Peyer's patch (tissue), 4 donors: ENCODE measurements at regions not wholly inside any gene's neighbourhood (a gene's known extent, or its start where the extent isn't known, plus 50 kb on each side); places are given as distances from the start of the nearest gene placed in this dataset.

Experiments used
- DNase-seq, 3 donors: peaks; one replicate each; pipeline ENCODE4 v3.0.0-alpha.2; 2017 to 2019
- H3K27ac ChIP-seq, 4 donors: fragments of 200-600 bp; sonication (generic); one replicate each; pipeline ENCODE4 v1.5.1; 2016 to 2019
- H3K27me3 ChIP-seq, 2 donors: fragments of 200-600 bp; sonication (generic); one replicate each; pipeline ENCODE4 v1.5.1; 2019
- H3K36me3 ChIP-seq, 3 donors: fragments of 200-600 bp; sonication (generic); one replicate each; pipeline ENCODE4 v1.5.1; 2016 to 2019
- H3K4me1 ChIP-seq, 4 donors: fragments of 200-600 bp; sonication (generic); one replicate each; pipeline ENCODE4 v1.5.1; 2016 to 2019
- H3K4me3 ChIP-seq, 4 donors: fragments of 200-600 bp; sonication (generic); 1 replicate in 3 of 4; 2 replicates in 1 of 4; pipeline ENCODE4 v1.5.1; 2016 to 2019; ENCODE audit warnings: mild to moderate bottlenecking in 1 of 4
- H3K9me3 ChIP-seq, 4 donors: fragments of 200-600 bp; sonication (generic); one replicate each; pipeline ENCODE4 v1.5.1; 2016 to 2019; ENCODE audit warnings: mild to moderate bottlenecking in 1 of 4
- POLR2A ChIP-seq, 2 donors: fragments of 450-650 bp; IDR thresholded peaks; one replicate each; pipeline ENCODE4 v1.5.1; 2017; ENCODE audit warnings: antibody characterized with exemption in 2 of 2, mild to moderate bottlenecking in 2 of 2, moderate library complexity in 2 of 2
- TF ChIP-seq, protein P1 (sequence below), 6 experiments: fragments of 450-650 bp in 4 of 6; fragments of 200-600 bp in 2 of 6; sonication (generic) in 1 of 6; IDR thresholded peaks; one replicate each; pipeline ENCODE4 v1.5.1; 2017 to 2019; ENCODE audit warnings: antibody characterized with exemption in 6 of 6, mild to moderate bottlenecking in 3 of 6, moderate library complexity in 1 of 6

DNA sequence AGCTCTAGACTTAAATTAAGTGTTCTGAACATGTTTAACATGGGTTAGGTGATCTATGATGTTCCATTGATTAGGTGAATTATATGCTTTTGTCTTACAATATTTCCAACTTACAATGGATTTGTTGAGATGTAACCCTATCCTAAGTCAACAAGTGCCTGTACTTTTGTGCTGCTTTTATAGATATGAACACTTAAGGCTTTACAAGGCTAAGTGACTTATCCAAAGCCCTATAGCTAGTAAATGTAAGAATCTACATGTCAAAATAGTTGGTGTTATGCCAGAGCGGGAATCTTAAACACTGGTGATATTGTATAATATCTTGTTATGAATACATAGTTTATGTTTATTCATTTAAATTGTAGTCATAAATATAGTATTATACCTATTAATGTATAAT, 1629.1 kb upstream of the IGFBP7 start:
- no peaks in the 10 kb centered on the region for H3K4me1 ChIP-seq
- no peaks in the 10 kb centered on the region for H3K9me3 ChIP-seq
- H3K36me3 ChIP-seq, result no peaks in the 10 kb centered on the region
- no peak for TF ChIP-seq POLR2A (IDR thresholded peaks at IDR 0.05)
- TF ChIP-seq, protein P1, sequence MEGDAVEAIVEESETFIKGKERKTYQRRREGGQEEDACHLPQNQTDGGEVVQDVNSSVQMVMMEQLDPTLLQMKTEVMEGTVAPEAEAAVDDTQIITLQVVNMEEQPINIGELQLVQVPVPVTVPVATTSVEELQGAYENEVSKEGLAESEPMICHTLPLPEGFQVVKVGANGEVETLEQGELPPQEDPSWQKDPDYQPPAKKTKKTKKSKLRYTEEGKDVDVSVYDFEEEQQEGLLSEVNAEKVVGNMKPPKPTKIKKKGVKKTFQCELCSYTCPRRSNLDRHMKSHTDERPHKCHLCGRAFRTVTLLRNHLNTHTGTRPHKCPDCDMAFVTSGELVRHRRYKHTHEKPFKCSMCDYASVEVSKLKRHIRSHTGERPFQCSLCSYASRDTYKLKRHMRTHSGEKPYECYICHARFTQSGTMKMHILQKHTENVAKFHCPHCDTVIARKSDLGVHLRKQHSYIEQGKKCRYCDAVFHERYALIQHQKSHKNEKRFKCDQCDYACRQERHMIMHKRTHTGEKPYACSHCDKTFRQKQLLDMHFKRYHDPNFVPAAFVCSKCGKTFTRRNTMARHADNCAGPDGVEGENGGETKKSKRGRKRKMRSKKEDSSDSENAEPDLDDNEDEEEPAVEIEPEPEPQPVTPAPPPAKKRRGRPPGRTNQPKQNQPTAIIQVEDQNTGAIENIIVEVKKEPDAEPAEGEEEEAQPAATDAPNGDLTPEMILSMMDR (IDR thresholded peaks at IDR 0.05), result no peak
- no peak overlapping the region for H3K4me3 ChIP-seq
- H3K27ac ChIP-seq, result no peak overlapping the region
- H3K27me3 ChIP-seq, result no peaks in the 10 kb centered on the region
- no peak for DNase-seq

- Histone ChIP-seq H3K4me3 (no peak overlapping the region), H3K9me3 (no peaks in the 10 kb centered on the region), H3K36me3 (no peaks in the 10 kb centered on the region), H3K4me1 (no peaks in the 10 kb centered on the region), H3K27me3 (no peaks in the 10 kb centered on the region), H3K27ac (no peak overlapping the region)
- no peak for DNase-seq
- TF ChIP-seq, protein P1 (IDR thresholded peaks at IDR 0.05), result no peak
- no peak for TF ChIP-seq POLR2A (IDR thresholded peaks at IDR 0.05)
Measured at GRCh38 chr4:58738375-58738774, 1628.2 kb upstream of the IGFBP7 start.

- Histone ChIP-seq H3K27me3 (no peaks in the 10 kb centered on the region), H3K36me3 (no peaks in the 10 kb centered on the region)
Measured at GRCh38 chr4:58734030-58734674, 1624.0 kb upstream of the IGFBP7 start.

DNA sequence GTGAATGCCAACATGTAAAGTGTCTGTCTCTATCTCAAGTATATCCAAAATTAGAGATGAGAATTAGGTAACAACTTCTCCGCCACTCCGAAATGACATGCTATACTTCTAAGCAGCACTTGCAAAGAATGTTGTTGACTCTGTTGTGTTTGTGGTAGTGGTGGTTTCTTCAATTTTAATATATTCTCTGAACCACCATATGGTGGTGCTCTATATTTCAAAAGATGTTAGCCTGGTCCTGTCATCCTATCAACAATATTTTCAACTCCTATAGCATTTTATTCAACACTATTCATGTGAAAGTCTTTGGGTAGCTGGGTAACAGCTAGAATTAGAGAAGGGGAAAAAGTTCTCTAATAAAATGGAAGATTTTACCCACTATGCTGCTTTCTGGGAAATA, 1622.8 kb upstream of the IGFBP7 start:
- TF ChIP-seq, protein P1 (IDR thresholded peaks at IDR 0.05), result peak in 2 of 6 experiments; percentile 36 to 53
- no peak for TF ChIP-seq POLR2A (IDR thresholded peaks at IDR 0.05)
- Histone ChIP-seq H3K4me3 (no peak overlapping the region), H3K27me3 (no peaks in the 10 kb centered on the region), H3K9me3 (no peaks in the 10 kb centered on the region), H3K4me1 (no peaks in the 10 kb centered on the region), H3K27ac (no peak overlapping the region), H3K36me3 (no peaks in the 10 kb centered on the region)
- no peak for DNase-seq

More at GRCh38 chr4:58734030-58734674, 1624.0 kb upstream of the IGFBP7 start:
- Histone ChIP-seq H3K9me3 (no peaks in the 10 kb centered on the region), H3K4me1 (no peaks in the 10 kb centered on the region), H3K27ac (no peak overlapping the region), H3K4me3 (no peak overlapping the region)
- DNase-seq, result no peak
- TF ChIP-seq POLR2A (IDR thresholded peaks at IDR 0.05), result no peak
- TF ChIP-seq, protein P1 (IDR thresholded peaks at IDR 0.05), result no peak

DNA sequence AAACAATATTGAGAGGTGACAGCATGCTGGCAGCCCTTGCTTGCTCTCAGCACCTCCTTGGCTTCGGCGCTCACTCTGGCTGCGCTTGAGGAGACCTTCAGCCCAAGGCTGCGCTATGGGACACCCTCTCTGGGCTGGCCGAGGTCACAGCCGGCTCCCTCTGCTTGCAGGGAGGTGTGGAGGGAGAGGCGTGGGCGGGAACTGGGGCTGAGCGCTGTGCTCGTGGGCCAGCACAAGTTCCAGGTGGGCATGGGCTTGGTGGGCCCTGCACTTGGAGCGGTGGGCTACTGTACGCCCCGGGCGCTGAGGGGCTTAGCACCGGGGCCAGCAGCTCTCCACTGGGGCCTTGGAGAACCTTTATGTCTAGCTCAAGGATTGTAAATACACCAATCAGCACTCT, 1613.8 kb upstream of the IGFBP7 start:
- no peak for DNase-seq
- H3K36me3 ChIP-seq, result no peaks in the 10 kb centered on the region
- H3K9me3 ChIP-seq, result no peaks in the 10 kb centered on the region
- no peaks in the 10 kb centered on the region for H3K4me1 ChIP-seq
- no peak for TF ChIP-seq POLR2A (IDR thresholded peaks at IDR 0.05)
- TF ChIP-seq, protein P1 (IDR thresholded peaks at IDR 0.05), result no peak
- no peaks in the 10 kb centered on the region for H3K27me3 ChIP-seq
- H3K27ac ChIP-seq, result no peak overlapping the region
- H3K4me3 ChIP-seq, result no peak overlapping the region

DNA sequence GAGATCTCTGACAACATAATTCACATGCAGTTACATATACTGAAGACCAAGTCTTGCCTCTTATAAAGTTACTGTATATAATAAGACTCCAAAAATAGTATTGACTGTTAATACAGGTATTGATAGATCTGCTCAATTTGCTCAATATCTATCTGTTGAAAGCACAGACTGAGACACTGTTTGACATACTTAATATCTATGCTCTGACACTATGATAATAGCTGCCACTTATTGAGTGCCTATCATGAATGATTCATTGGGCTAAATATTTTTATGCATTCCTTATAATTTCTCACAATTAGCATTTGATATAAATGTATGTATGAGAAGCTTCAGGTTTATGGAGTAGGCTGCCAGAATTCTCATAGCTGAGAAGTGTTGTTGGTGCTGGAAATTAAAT, 1600.9 kb upstream of the IGFBP7 start:
- TF ChIP-seq POLR2A (IDR thresholded peaks at IDR 0.05), result no peak
- TF ChIP-seq, protein P1 (IDR thresholded peaks at IDR 0.05), result no peak
- Histone ChIP-seq H3K9me3 (no peaks in the 10 kb centered on the region), H3K36me3 (no peaks in the 10 kb centered on the region), H3K4me3 (no peak overlapping the region), H3K4me1 (no peaks in the 10 kb centered on the region), H3K27ac (no peak overlapping the region), H3K27me3 (no peaks in the 10 kb centered on the region)
- DNase-seq, result no peak
